ENCODE measurements at regions not wholly inside any gene's neighbourhood (a gene's known extent, or its start where the extent isn't known, plus 50 kb on each side); places are given as distances from the start of the nearest gene placed in this dataset.

- Mint-ChIP-seq H3K27ac (no peak overlapping the region), H3K4me3 (no peak overlapping the region), H3K4me1 (ENCODE audit: low read depth) (no peaks in the 10 kb centered on the region), H3K9me3 (peaks cover 45% of the 10 kb centered on the region), H3K27me3 (ENCODE audit: insufficient read depth) (no peaks in the 10 kb centered on the region), H3K36me3 (ENCODE audit: low read depth) (no peaks in the 10 kb centered on the region)
- no peak for DNase-seq
- no peak for TF ChIP-seq CTCF (IDR thresholded peaks at IDR 0.05)
Measured at GRCh38 chr3:775178-775880, 317.5 kb upstream of the CNTN6 start.

DNA sequence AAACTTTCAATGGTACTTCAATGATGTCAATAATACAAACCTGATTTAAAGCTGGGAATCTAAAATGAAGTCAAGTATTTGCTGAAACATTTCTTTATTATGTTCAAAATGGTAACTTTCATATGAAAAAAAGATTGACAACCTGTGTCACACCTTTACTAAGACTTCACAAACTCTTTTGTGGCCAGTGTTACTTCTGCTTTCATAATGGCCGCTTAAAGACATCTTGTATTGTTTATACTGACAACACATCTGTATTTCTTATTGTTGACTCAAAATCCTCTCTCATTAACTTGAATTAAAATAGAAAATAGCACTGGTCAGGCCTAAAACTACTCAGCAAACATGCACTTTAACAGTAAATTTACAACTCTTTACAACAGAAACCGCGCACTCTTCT is 312.3 kb upstream of the CNTN6 start:
- no peaks in the 10 kb centered on the region for H3K36me3 Mint-ChIP-seq (ENCODE audit: low read depth)
- H3K4me1 Mint-ChIP-seq (ENCODE audit: low read depth), result no peaks in the 10 kb centered on the region
- no peak overlapping the region for H3K27ac Mint-ChIP-seq
- no peaks in the 10 kb centered on the region for H3K27me3 Mint-ChIP-seq (ENCODE audit: insufficient read depth)
- H3K4me3 Mint-ChIP-seq, result no peak overlapping the region
- H3K9me3 Mint-ChIP-seq, result peaks cover 45% of the 10 kb centered on the region
- no peak for DNase-seq
- TF ChIP-seq CTCF (IDR thresholded peaks at IDR 0.05), result no peak

- no peak overlapping the region for H3K4me3 Mint-ChIP-seq
- no peak for DNase-seq
- H3K27me3 Mint-ChIP-seq (ENCODE audit: insufficient read depth), result no peaks in the 10 kb centered on the region
- TF ChIP-seq CTCF (IDR thresholded peaks at IDR 0.05), result no peak
- H3K36me3 Mint-ChIP-seq (ENCODE audit: low read depth), result no peaks in the 10 kb centered on the region
- H3K9me3 Mint-ChIP-seq, result peaks cover 29% of the 10 kb centered on the region
- H3K27ac Mint-ChIP-seq, result no peak overlapping the region
- no peaks in the 10 kb centered on the region for H3K4me1 Mint-ChIP-seq (ENCODE audit: low read depth)
Measured at GRCh38 chr3:791442-791841, 301.4 kb upstream of the CNTN6 start.

DNA sequence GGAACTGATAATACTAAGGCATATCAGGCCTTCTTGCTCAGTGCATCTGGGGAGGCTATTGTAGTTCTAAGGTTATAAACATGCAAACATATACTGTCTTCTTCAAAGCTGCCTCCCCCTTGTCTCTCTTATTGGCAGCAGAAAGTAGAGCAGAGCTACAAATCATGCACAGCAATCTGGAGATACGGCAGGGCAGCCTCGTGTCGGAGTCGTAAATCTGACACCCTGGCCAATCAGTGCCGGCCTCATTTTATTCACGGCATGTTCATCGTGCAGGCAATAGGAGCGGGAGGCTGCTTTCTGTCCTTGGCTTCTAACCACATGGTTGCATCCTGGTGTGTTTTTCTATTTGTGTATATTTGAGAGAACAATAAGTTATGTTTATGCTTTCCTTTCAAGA is 300.2 kb upstream of the CNTN6 start:
- Mint-ChIP-seq H3K9me3 (peaks cover 31% of the 10 kb centered on the region), H3K27ac (no peak overlapping the region), H3K36me3 (ENCODE audit: low read depth) (no peaks in the 10 kb centered on the region), H3K27me3 (ENCODE audit: insufficient read depth) (no peaks in the 10 kb centered on the region), H3K4me3 (no peak overlapping the region), H3K4me1 (ENCODE audit: low read depth) (no peaks in the 10 kb centered on the region)
- no peak for DNase-seq
- TF ChIP-seq CTCF (IDR thresholded peaks at IDR 0.05), result no peak

GRCh38 chr3:804211-804610 is 288.6 kb upstream of the CNTN6 start:
- no peak overlapping the region for H3K4me3 Mint-ChIP-seq
- no peak overlapping the region for H3K27ac Mint-ChIP-seq
- peaks cover 45% of the 10 kb centered on the region for H3K9me3 Mint-ChIP-seq
- no peak for TF ChIP-seq CTCF (IDR thresholded peaks at IDR 0.05)
- DNase-seq, result no peak
- no peaks in the 10 kb centered on the region for H3K27me3 Mint-ChIP-seq (ENCODE audit: insufficient read depth)
- no peaks in the 10 kb centered on the region for H3K36me3 Mint-ChIP-seq (ENCODE audit: low read depth)
- H3K4me1 Mint-ChIP-seq (ENCODE audit: low read depth), result no peaks in the 10 kb centered on the region

DNA sequence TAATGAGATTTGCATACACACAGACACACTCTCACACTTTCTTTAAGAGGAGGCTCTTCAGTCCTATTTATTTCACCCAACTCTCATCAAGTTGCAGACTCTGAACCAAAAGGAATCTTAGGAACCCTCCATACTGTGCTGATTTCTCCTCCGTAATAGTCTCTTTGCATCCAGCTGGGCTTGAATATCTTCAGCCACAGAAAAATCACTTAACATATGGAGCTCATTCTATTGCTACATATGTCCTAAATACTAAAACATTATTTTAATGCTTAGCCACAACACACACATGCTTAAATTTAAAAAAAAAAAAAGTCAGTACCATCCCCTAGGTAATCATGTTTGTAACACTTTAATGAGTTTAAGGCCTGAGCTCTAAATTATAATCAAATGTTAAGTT is 287.5 kb upstream of the CNTN6 start:
- H3K9me3 Mint-ChIP-seq, result peaks cover 37% of the 10 kb centered on the region
- H3K27ac Mint-ChIP-seq, result no peak overlapping the region
- no peak for DNase-seq
- H3K27me3 Mint-ChIP-seq (ENCODE audit: insufficient read depth), result no peaks in the 10 kb centered on the region
- no peaks in the 10 kb centered on the region for H3K36me3 Mint-ChIP-seq (ENCODE audit: low read depth)
- no peak for TF ChIP-seq CTCF (IDR thresholded peaks at IDR 0.05)
- no peak overlapping the region for H3K4me3 Mint-ChIP-seq
- H3K4me1 Mint-ChIP-seq (ENCODE audit: low read depth), result no peaks in the 10 kb centered on the region

Measured in HFFc6 (cell line).